Stimulated activated CD8-positive, alpha-beta memory T cell treated with anti-CD3 and anti-CD28 coated beads, Interleukin-15, amount 100 ng/mL, for 4 hours (primary cell): ENCODE measurements at regions not wholly inside any gene's neighbourhood (a gene's known extent, or its start where the extent isn't known, plus 50 kb on each side); places are given as distances from the start of the nearest gene placed in this dataset.
"Not testable (repeated sequence)": the region's sequence is repeated elsewhere in the genome, so short reads cannot be mapped to it uniquely, and the experiment has no call there.

ENCODE experiments used
- DNase-seq, 2 donors: peaks; one replicate each; pipeline ENCODE4 v3.0.0-alpha.2; 2020; ENCODE audit warnings: low read depth in 2 of 2

GRCh38 chr2:234695981-234696380, 199.1 kb upstream of the ARL4C start:
- DNase-seq = no peak

- DNase-seq = no peak
Observed at GRCh38 chr2:234694244-234695013, 197.5 kb upstream of the ARL4C start.

- DNase-seq = not testable (repeated sequence)
Observed at GRCh38 chr2:234693681-234694190, 196.9 kb upstream of the ARL4C start.

GRCh38 chr2:234693191-234693590, 196.3 kb upstream of the ARL4C start:
- not testable (repeated sequence) for DNase-seq

GRCh38 chr2:234691968-234692955, 195.4 kb upstream of the ARL4C start:
- no peak for DNase-seq

- no peak for DNase-seq
Observed at GRCh38 chr2:234691214-234691575, 194.3 kb upstream of the ARL4C start.

GRCh38 chr2:234690569-234691213, 193.8 kb upstream of the ARL4C start:
- DNase-seq = no peak

GRCh38 chr2:234689911-234690379, 193.1 kb upstream of the ARL4C start:
- no peak for DNase-seq

GRCh38 chr2:234687718-234688475, 191.0 kb upstream of the ARL4C start:
- DNase-seq = no peak

- DNase-seq = no peak
Observed at GRCh38 chr2:234686088-234686890, 189.4 kb upstream of the ARL4C start.

- DNase-seq = no peak
Observed at GRCh38 chr2:234684466-234684865, 187.6 kb upstream of the ARL4C start.

GRCh38 chr2:234683950-234684349, 187.1 kb upstream of the ARL4C start:
- DNase-seq = no peak

- DNase-seq = no peak
Observed at GRCh38 chr2:234682492-234683228, 185.8 kb upstream of the ARL4C start.

GRCh38 chr2:234680688-234681619, 184.1 kb upstream of the ARL4C start:
- DNase-seq = no peak

- DNase-seq = no peak
Observed at GRCh38 chr2:234679741-234680687, 183.1 kb upstream of the ARL4C start.

GRCh38 chr2:234679301-234679740, 182.4 kb upstream of the ARL4C start:
- no peak for DNase-seq

- no peak for DNase-seq
Observed at GRCh38 chr2:234678711-234679110, 181.8 kb upstream of the ARL4C start.
